Keratinocyte (primary cell): ENCODE measurements at regions not wholly inside any gene's neighbourhood (a gene's known extent, or its start where the extent isn't known, plus 50 kb on each side); places are given as distances from the start of the nearest gene placed in this dataset.

Experiments used
- EZH2 ChIP-seq: IDR thresholded peaks from one replicate; pipeline ENCODE4 v1.6.1; 2012; ENCODE audit warnings: inconsistent platforms, mild to moderate bottlenecking, low read length, moderate library complexity
- TF ChIP-seq, protein P1 (sequence below), 3 experiments: IDR thresholded peaks in 1 of 3; conservative IDR thresholded peaks in 1 of 3; optimal IDR thresholded peaks in 1 of 3; 2 replicates in 2 of 3; 3 replicates in 1 of 3; pipeline versions ENCODE3 to v1.5.1; 2011; ENCODE audit warnings: low read length in 3 of 3, mild to moderate bottlenecking in 3 of 3, moderate library complexity in 2 of 3, control low read depth in 1 of 3, inconsistent platforms in 1 of 3; ENCODE audit not compliant: insufficient read depth in 2 of 3; ENCODE audit errors: extremely low read depth in 1 of 3

DNA sequence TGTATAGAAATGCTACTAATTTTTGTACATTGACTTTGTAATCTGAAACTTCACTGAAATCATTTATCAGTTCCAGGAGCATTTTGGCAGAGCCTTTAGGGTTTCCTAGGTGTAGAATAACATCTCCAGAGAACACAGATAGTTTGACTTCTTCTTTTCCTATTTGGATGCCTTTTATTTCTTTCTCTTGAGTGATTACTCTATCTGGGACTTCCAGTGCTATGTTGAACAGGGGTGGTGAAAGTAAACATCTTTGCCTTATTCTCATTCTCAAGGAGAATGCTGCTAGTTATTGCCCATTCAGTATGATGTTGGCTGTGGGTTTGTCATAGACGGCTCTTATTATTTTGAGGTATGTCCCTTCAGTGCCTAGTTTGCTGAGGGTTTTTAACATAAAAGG lies 697.9 kb upstream of the ROBO1 start:
- TF ChIP-seq, protein P1, sequence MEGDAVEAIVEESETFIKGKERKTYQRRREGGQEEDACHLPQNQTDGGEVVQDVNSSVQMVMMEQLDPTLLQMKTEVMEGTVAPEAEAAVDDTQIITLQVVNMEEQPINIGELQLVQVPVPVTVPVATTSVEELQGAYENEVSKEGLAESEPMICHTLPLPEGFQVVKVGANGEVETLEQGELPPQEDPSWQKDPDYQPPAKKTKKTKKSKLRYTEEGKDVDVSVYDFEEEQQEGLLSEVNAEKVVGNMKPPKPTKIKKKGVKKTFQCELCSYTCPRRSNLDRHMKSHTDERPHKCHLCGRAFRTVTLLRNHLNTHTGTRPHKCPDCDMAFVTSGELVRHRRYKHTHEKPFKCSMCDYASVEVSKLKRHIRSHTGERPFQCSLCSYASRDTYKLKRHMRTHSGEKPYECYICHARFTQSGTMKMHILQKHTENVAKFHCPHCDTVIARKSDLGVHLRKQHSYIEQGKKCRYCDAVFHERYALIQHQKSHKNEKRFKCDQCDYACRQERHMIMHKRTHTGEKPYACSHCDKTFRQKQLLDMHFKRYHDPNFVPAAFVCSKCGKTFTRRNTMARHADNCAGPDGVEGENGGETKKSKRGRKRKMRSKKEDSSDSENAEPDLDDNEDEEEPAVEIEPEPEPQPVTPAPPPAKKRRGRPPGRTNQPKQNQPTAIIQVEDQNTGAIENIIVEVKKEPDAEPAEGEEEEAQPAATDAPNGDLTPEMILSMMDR (optimal IDR thresholded peaks at IDR 0.05 in 1 of 3, IDR thresholded peaks at IDR 0.05 in 1 of 3, conservative IDR thresholded peaks at IDR 0.05 in 1 of 3; ENCODE audit: extremely low read depth in 1 of 3, insufficient read depth in 2 of 3, low read length in 3 of 3): no peak
- TF ChIP-seq EZH2: no peak
